Lower leg skin (tissue), 3 donors: ENCODE measurements at regions not wholly inside any gene's neighbourhood (a gene's known extent, or its start where the extent isn't known, plus 50 kb on each side); places are given as distances from the start of the nearest gene placed in this dataset.

Experiments used
- CTCF ChIP-seq, 3 donors: fragments of 450-650 bp; IDR thresholded peaks; one replicate each; pipeline ENCODE4 v1.5.1; 2016; ENCODE audit warnings: antibody characterized with exemption in 3 of 3, mild to moderate bottlenecking in 3 of 3, moderate library complexity in 2 of 3
- POLR2A ChIP-seq, 2 donors: fragments of 450-650 bp; IDR thresholded peaks; one replicate each; pipeline ENCODE4 v1.6.1; 2016 to 2017; ENCODE audit warnings: antibody characterized with exemption in 2 of 2, mild to moderate bottlenecking in 1 of 2, moderate library complexity in 1 of 2

- TF ChIP-seq CTCF (IDR thresholded peaks at IDR 0.05) = no peak
- TF ChIP-seq POLR2A (IDR thresholded peaks at IDR 0.05) = no peak
Measured at GRCh38 chr2:215687149-215688031, 251.5 kb upstream of the FN1 start.
